OCI-LY7 (cell line): ENCODE measurements at regions not wholly inside any gene's neighbourhood (a gene's known extent, or its start where the extent isn't known, plus 50 kb on each side); places are given as distances from the start of the nearest gene placed in this dataset.

ENCODE experiments used
- BruUV-seq: library from RNA; stranded (reverse); fragments of 400-500 nt; replicated peaks from 2 replicates; lab custom pipeline; 2021; lab: Mats Ljungman, UMichigan
- CTCF ChIA-PET: fragments of 300-600 bp; sonication (Branson Sonifier 250); formaldehyde crosslinking; loops from one replicate; lab custom pipeline; 2022; ENCODE audit warnings: antibody characterized with exemption; ENCODE audit not compliant: unreplicated experiment; lab: Charles Lee
- POLR2A ChIA-PET: fragments of 300-600 bp; sonication (Branson Sonifier 250); formaldehyde crosslinking; loops from one replicate; lab custom pipeline; 2022; ENCODE audit warnings: antibody characterized with exemption; lab: Charles Lee
- DNase-seq: peaks from one replicate; pipeline ENCODE4 v3.0.0-alpha.2; 2015; ENCODE audit warnings: low spot score
- H2AFZ ChIP-seq: fragments of 200-600 bp; sonication (generic), shearing (Covaris generic); 2 replicates; pipeline ENCODE4 v1.6.1; 2014; ENCODE audit warnings: mild to moderate bottlenecking, antibody characterized with exemption, low read length, moderate library complexity
- H3K27ac ChIP-seq: fragments of 200-600 bp; sonication (generic); 2 replicates; pipeline ENCODE4 v1.5.1; 2014; ENCODE audit warnings: mixed run types, low read depth, mild to moderate bottlenecking, moderate library complexity, low read length, inconsistent platforms; ENCODE audit not compliant: poor library complexity, severe bottlenecking
- H3K36me3 ChIP-seq: fragments of 200-600 bp; sonication (generic); 2 replicates; pipeline ENCODE4 v1.6.1; 2014; ENCODE audit warnings: mild to moderate bottlenecking, antibody characterized with exemption, low read length, moderate library complexity, mixed read lengths; ENCODE audit not compliant: insufficient read depth
- H3K4me1 ChIP-seq: fragments of 200-600 bp; sonication (generic); 2 replicates; pipeline ENCODE4 v1.5.1; 2014; ENCODE audit warnings: mild to moderate bottlenecking, low read length; ENCODE audit not compliant: insufficient read depth, poor library complexity, severe bottlenecking
- H3K4me2 ChIP-seq: fragments of 200-600 bp; sonication (generic); 2 replicates; pipeline ENCODE4 v1.6.1; 2014; ENCODE audit warnings: mild to moderate bottlenecking, low read length
- H3K4me3 ChIP-seq: fragments of 200-600 bp; sonication (generic); 2 replicates; pipeline ENCODE4 v1.5.1; 2014; ENCODE audit warnings: mild to moderate bottlenecking, low read depth, low read length; ENCODE audit not compliant: poor library complexity, severe bottlenecking
- H3K79me2 ChIP-seq: fragments of 200-600 bp; sonication (generic); 2 replicates; pipeline ENCODE4 v1.6.1; 2016; ENCODE audit warnings: low read depth, mild to moderate bottlenecking, low read length, moderate library complexity, mixed read lengths; ENCODE audit not compliant: insufficient read depth
- H3K9me2 ChIP-seq: fragments of 200-600 bp; sonication (generic); 2 replicates; pipeline ENCODE4 v1.6.1; 2016; ENCODE audit warnings: mild to moderate bottlenecking, low read length, mixed read lengths; ENCODE audit not compliant: insufficient read depth
- H3K9me3 ChIP-seq: fragments of 200-600 bp; sonication (generic); 2 replicates; pipeline ENCODE4 v1.6.1; 2014; ENCODE audit warnings: mild to moderate bottlenecking, mixed run types, low read length, mixed read lengths
- H4K20me1 ChIP-seq: fragments of 200-600 bp; sonication (generic); 2 replicates; pipeline ENCODE4 v1.6.1; 2014; ENCODE audit warnings: mild to moderate bottlenecking, antibody characterized with exemption, low read length, moderate library complexity, mixed read lengths; ENCODE audit not compliant: insufficient read depth
- CTCF ChIP-seq: fragments of 200-600 bp; sonication (generic); conservative IDR thresholded peaks from 2 replicates; pipeline ENCODE4 v1.5.1; 2014; ENCODE audit warnings: mild to moderate bottlenecking, antibody characterized with exemption, low read length, moderate library complexity, mixed read lengths
- EZH2phosphoT487 ChIP-seq: fragments of 200-600 bp; sonication (generic); IDR thresholded peaks from 2 replicates; pipeline ENCODE4 v1.6.1; 2018; ENCODE audit warnings: low read depth, borderline replicate concordance, mild to moderate bottlenecking, mixed run types, antibody characterized with exemption, low read length, moderate library complexity, mixed read lengths
- intact Hi-C: fragments of 100-400 bp; cut with micrococcal nuclease; formaldehyde crosslinking; loops from one replicate; pipeline ENCODE4 v1.10.0; 2022; ENCODE audit not compliant: unreplicated experiment

GRCh38 chr10:3538656-3539531 lies 246.1 kb downstream of the KLF6 start:
- Histone ChIP-seq H3K27ac (no peak overlapping the region), H3K79me2 (no peaks in the 10 kb centered on the region), H3K9me2 (no peaks in the 10 kb centered on the region), H3K9me3 (no peaks in the 10 kb centered on the region), H3K4me2 (no peak overlapping the region), H3K4me3 (no peak overlapping the region), H2AFZ (no peak overlapping the region), H4K20me1 (no peaks in the 10 kb centered on the region), H3K36me3 (no peaks in the 10 kb centered on the region), H3K4me1 (no peaks in the 10 kb centered on the region)
- CTCF ChIA-PET, result no interaction called here
- POLR2A ChIA-PET, result interaction anchor here (0.6 kb wide), 1 partner anchor 8 kb away, joined by 4 read pairs; no protein-coding TSS in a partner anchor
- intact Hi-C loops, result no loop called here
- DNase-seq, result no peak
- no TSS peak for BruUV-seq
- TF ChIP-seq EZH2phosphoT487 (no peak), CTCF (no peak)

GRCh38 chr10:3538291-3538655 lies 246.7 kb downstream of the KLF6 start:
- BruUV-seq, result no TSS peak
- H3K79me2 ChIP-seq, result no peaks in the 10 kb centered on the region
- no peaks in the 10 kb centered on the region for H3K36me3 ChIP-seq
- H3K4me2 ChIP-seq, result no peak overlapping the region
- CTCF ChIA-PET, result no interaction called here
- POLR2A ChIA-PET, result no interaction called here
- TF ChIP-seq EZH2phosphoT487, result no peak
- H2AFZ ChIP-seq, result no peak overlapping the region
- H3K9me2 ChIP-seq, result no peaks in the 10 kb centered on the region
- DNase-seq, result no peak
- no peaks in the 10 kb centered on the region for H3K4me1 ChIP-seq
- intact Hi-C loops, result no loop called here
- H4K20me1 ChIP-seq, result no peaks in the 10 kb centered on the region
- no peak overlapping the region for H3K27ac ChIP-seq
- no peaks in the 10 kb centered on the region for H3K9me3 ChIP-seq
- no peak overlapping the region for H3K4me3 ChIP-seq

GRCh38 chr10:3537518-3537917 lies 247.5 kb downstream of the KLF6 start:
- H3K27ac ChIP-seq, result no peak overlapping the region
- H4K20me1 ChIP-seq, result no peaks in the 10 kb centered on the region
- no peaks in the 10 kb centered on the region for H3K9me2 ChIP-seq
- no peaks in the 10 kb centered on the region for H3K9me3 ChIP-seq
- H2AFZ ChIP-seq, result no peak overlapping the region
- POLR2A ChIA-PET, result no interaction called here
- BruUV-seq, result no TSS peak
- TF ChIP-seq EZH2phosphoT487 (no peak), CTCF (no peak)
- no peaks in the 10 kb centered on the region for H3K4me1 ChIP-seq
- DNase-seq, result no peak
- CTCF ChIA-PET, result no interaction called here
- intact Hi-C loops, result no loop called here
- no peaks in the 10 kb centered on the region for H3K36me3 ChIP-seq
- no peak overlapping the region for H3K4me2 ChIP-seq
- no peaks in the 10 kb centered on the region for H3K79me2 ChIP-seq
- no peak overlapping the region for H3K4me3 ChIP-seq
